HEK293 (cell line): ENCODE measurements at regions not wholly inside any gene's neighbourhood (a gene's known extent, or its start where the extent isn't known, plus 50 kb on each side); places are given as distances from the start of the nearest gene placed in this dataset.
A peak's percentile ranks its signal among the peaks of the same experiment; 100 is the strongest.

Experiments
- PRDM10 ChIP-seq: fragments of 450-650 bp; formaldehyde crosslinking; IDR thresholded peaks from 2 replicates; pipeline ENCODE4 v1.5.1; 2016; ENCODE audit warnings: missing biosample characterization, missing genetic modification characterization
- SP7 ChIP-seq: fragments of 450-650 bp; formaldehyde crosslinking; IDR thresholded peaks from 2 replicates; pipeline ENCODE4 v1.5.1; 2016; ENCODE audit warnings: missing biosample characterization, missing genetic modification characterization
- ZBTB8A ChIP-seq: fragments of 450-650 bp; formaldehyde crosslinking; IDR thresholded peaks from 2 replicates; pipeline ENCODE4 v1.5.1; 2016; ENCODE audit warnings: missing biosample characterization, missing genetic modification characterization
- ZFP41 ChIP-seq: fragments of 450-650 bp; formaldehyde crosslinking; IDR thresholded peaks from 2 replicates; pipeline ENCODE4 v1.5.1; 2016; ENCODE audit warnings: missing biosample characterization, missing genetic modification characterization, borderline replicate concordance
- ZNF10 ChIP-seq: fragments of 450-650 bp; formaldehyde crosslinking; IDR thresholded peaks from 2 replicates; pipeline ENCODE4 v1.5.1; 2017; ENCODE audit warnings: missing biosample characterization, missing genetic modification characterization
- ZNF2 ChIP-seq: fragments of 450-650 bp; formaldehyde crosslinking; IDR thresholded peaks from 2 replicates; pipeline ENCODE4 v1.5.1; 2016; ENCODE audit warnings: missing biosample characterization, missing genetic modification characterization
- ZNF202 ChIP-seq: fragments of 450-650 bp; formaldehyde crosslinking; IDR thresholded peaks from 2 replicates; pipeline ENCODE4 v1.5.1; 2016; ENCODE audit warnings: missing biosample characterization, missing genetic modification characterization, borderline replicate concordance
- ZNF24 ChIP-seq: fragments of 450-650 bp; formaldehyde crosslinking; IDR thresholded peaks from 2 replicates; pipeline ENCODE4 v1.5.1; 2016; ENCODE audit warnings: missing biosample characterization, missing genetic modification characterization
- ZNF394 ChIP-seq: fragments of 450-650 bp; formaldehyde crosslinking; IDR thresholded peaks from 2 replicates; pipeline ENCODE4 v1.5.1; 2016; ENCODE audit warnings: missing biosample characterization, missing genetic modification characterization, mild to moderate bottlenecking, moderate library complexity, borderline replicate concordance
- ZNF404 ChIP-seq: fragments of 450-650 bp; formaldehyde crosslinking; IDR thresholded peaks from 2 replicates; pipeline ENCODE4 v1.5.1; 2017; ENCODE audit warnings: missing biosample characterization, missing genetic modification characterization
- ZNF426 ChIP-seq: fragments of 450-650 bp; formaldehyde crosslinking; IDR thresholded peaks from 2 replicates; pipeline ENCODE4 v1.5.1; 2017; ENCODE audit warnings: missing biosample characterization, missing genetic modification characterization, mild to moderate bottlenecking, inconsistent platforms, moderate library complexity
- ZNF433 ChIP-seq: fragments of 450-650 bp; formaldehyde crosslinking; IDR thresholded peaks from 2 replicates; pipeline ENCODE4 v1.5.1; 2016; ENCODE audit warnings: missing biosample characterization, missing genetic modification characterization, low read depth
- ZNF501 ChIP-seq: fragments of 450-650 bp; formaldehyde crosslinking; IDR thresholded peaks from 2 replicates; pipeline ENCODE4 v1.5.1; 2016; ENCODE audit warnings: missing biosample characterization, missing genetic modification characterization
- ZNF510 ChIP-seq: fragments of 450-650 bp; formaldehyde crosslinking; IDR thresholded peaks from 2 replicates; pipeline ENCODE4 v1.5.1; 2018; ENCODE audit warnings: mild to moderate bottlenecking, missing genetic modification characterization, missing biosample characterization; ENCODE audit not compliant: insufficient replicate concordance
- ZNF514 ChIP-seq: fragments of 450-650 bp; formaldehyde crosslinking; IDR thresholded peaks from 2 replicates; pipeline ENCODE4 v1.5.1; 2016; ENCODE audit warnings: missing biosample characterization, missing genetic modification characterization
- ZNF518A ChIP-seq: fragments of 450-650 bp; formaldehyde crosslinking; conservative IDR thresholded peaks from 2 replicates; pipeline ENCODE4 v1.5.1; 2016; ENCODE audit warnings: low read depth, missing biosample characterization, missing genetic modification characterization
- ZNF558 ChIP-seq: fragments of 450-650 bp; formaldehyde crosslinking; IDR thresholded peaks from 2 replicates; pipeline ENCODE4 v1.5.1; 2016; ENCODE audit warnings: missing biosample characterization, missing genetic modification characterization
- ZNF561 ChIP-seq: fragments of 450-650 bp; IDR thresholded peaks from 2 replicates; pipeline ENCODE4 v1.5.1; 2018; ENCODE audit warnings: missing biosample characterization, missing genetic modification characterization, borderline replicate concordance
- ZNF580 ChIP-seq: fragments of 450-650 bp; formaldehyde crosslinking; IDR thresholded peaks from 2 replicates; pipeline ENCODE4 v1.5.1; 2016; ENCODE audit warnings: missing biosample characterization, missing genetic modification characterization
- ZNF626 ChIP-seq: fragments of 450-650 bp; sonication (Bioruptor Pico); formaldehyde crosslinking; IDR thresholded peaks from 2 replicates; pipeline ENCODE4 v1.5.1; 2018; ENCODE audit warnings: missing biosample characterization, missing genetic modification characterization, inconsistent platforms
- ZNF768 ChIP-seq: fragments of 450-650 bp; formaldehyde crosslinking; IDR thresholded peaks from 2 replicates; pipeline ENCODE4 v1.5.1; 2018; ENCODE audit warnings: missing biosample characterization, mild to moderate bottlenecking, missing genetic modification characterization
- ZXDB ChIP-seq: fragments of 450-650 bp; formaldehyde crosslinking; IDR thresholded peaks from 2 replicates; pipeline ENCODE4 v1.5.1; 2016; ENCODE audit warnings: missing biosample characterization, missing genetic modification characterization
- TF ChIP-seq, protein P1 (sequence below): fragments of 450-650 bp; formaldehyde crosslinking; conservative IDR thresholded peaks from 2 replicates; pipeline ENCODE4 v1.5.1; 2016; ENCODE audit warnings: low read depth, missing biosample characterization, missing genetic modification characterization
- TF ChIP-seq, protein P2 (sequence below): fragments of 450-650 bp; formaldehyde crosslinking; IDR thresholded peaks from 2 replicates; pipeline ENCODE4 v1.5.1; 2016; ENCODE audit warnings: missing biosample characterization, missing genetic modification characterization

DNA sequence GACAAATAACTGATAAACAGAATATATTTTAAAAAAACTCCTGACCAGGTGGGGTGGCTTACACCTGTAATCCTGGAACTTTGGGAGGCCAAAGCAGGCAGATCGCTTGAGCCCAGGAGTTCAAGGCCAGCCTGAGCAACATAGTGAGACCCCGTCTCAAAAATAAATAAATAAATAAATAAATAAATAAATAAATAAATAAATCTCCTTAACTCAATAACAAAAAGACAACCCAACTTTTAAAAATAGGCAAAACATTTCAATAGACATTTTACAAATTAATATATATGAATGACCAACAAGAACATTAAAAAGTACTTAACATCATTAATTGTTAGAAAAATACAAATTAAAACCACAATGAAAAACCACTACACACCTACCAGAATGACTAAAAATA is 56.2 kb upstream of the CAPRIN2 start (continued):
- TF ChIP-seq, protein P1, sequence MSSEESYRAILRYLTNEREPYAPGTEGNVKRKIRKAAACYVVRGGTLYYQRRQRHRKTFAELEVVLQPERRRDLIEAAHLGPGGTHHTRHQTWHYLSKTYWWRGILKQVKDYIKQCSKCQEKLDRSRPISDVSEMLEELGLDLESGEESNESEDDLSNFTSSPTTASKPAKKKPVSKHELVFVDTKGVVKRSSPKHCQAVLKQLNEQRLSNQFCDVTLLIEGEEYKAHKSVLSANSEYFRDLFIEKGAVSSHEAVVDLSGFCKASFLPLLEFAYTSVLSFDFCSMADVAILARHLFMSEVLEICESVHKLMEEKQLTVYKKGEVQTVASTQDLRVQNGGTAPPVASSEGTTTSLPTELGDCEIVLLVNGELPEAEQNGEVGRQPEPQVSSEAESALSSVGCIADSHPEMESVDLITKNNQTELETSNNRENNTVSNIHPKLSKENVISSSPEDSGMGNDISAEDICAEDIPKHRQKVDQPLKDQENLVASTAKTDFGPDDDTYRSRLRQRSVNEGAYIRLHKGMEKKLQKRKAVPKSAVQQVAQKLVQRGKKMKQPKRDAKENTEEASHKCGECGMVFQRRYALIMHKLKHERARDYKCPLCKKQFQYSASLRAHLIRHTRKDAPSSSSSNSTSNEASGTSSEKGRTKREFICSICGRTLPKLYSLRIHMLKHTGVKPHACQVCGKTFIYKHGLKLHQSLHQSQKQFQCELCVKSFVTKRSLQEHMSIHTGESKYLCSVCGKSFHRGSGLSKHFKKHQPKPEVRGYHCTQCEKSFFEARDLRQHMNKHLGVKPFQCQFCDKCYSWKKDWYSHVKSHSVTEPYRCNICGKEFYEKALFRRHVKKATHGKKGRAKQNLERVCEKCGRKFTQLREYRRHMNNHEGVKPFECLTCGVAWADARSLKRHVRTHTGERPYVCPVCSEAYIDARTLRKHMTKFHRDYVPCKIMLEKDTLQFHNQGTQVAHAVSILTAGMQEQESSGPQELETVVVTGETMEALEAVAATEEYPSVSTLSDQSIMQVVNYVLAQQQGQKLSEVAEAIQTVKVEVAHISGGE (tag by site-specific recombination) = peak; percentile 76
- peak; percentile 93 for TF ChIP-seq ZNF202 (tag by site-specific recombination)
- peak; percentile 93 for TF ChIP-seq ZNF394
- no peak for TF ChIP-seq ZNF768
- no peak for TF ChIP-seq ZNF2 (tag by site-specific recombination)
- TF ChIP-seq PRDM10 (tag by site-specific recombination) = no peak
- TF ChIP-seq SP7 (tag by site-specific recombination) = no peak
- TF ChIP-seq ZFP41 = no peak
- TF ChIP-seq, protein P2, sequence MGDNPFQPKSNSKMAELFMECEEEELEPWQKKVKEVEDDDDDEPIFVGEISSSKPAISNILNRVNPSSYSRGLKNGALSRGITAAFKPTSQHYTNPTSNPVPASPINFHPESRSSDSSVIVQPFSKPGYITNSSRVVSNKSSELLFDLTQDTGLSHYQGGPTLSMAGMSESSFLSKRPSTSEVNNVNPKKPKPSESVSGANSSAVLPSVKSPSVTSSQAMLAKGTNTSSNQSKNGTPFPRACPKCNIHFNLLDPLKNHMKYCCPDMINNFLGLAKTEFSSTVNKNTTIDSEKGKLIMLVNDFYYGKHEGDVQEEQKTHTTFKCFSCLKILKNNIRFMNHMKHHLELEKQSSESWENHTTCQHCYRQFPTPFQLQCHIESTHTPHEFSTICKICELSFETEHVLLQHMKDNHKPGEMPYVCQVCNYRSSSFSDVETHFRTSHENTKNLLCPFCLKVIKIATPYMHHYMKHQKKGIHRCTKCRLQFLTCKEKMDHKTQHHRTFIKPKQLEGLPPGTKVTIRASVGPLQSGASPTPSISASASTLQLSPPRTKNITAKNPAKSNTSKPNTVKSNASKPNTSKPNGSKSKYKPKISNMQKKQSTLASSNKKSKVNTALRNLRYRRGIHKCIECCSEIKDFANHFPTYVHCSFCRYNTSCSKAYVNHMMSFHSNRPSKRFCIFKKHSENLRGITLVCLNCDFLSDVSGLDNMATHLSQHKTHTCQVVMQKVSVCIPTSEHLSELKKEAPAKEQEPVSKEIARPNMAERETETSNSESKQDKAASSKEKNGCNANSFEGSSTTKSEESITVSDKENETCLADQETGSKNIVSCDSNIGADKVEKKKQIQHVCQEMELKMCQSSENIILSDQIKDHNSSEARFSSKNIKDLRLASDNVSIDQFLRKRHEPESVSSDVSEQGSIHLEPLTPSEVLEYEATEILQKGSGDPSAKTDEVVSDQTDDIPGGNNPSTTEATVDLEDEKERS (tag by site-specific recombination) = no peak
- no peak for TF ChIP-seq ZNF10 (tag by site-specific recombination)
- peak; percentile 26; the same call in 1 of the 2 replicates for TF ChIP-seq ZXDB (tag by site-specific recombination)
- peak; percentile 84 for TF ChIP-seq ZNF518A (tag by site-specific recombination)
- TF ChIP-seq ZNF626 (tag by site-specific recombination) = no peak
- TF ChIP-seq ZNF558 = peak; percentile 40; the same call in 1 of the 2 replicates
- TF ChIP-seq ZBTB8A (tag by site-specific recombination) = peak; percentile 78
- no peak for TF ChIP-seq ZNF561
- TF ChIP-seq ZNF510 (tag by site-specific recombination) = peak; percentile 72
- TF ChIP-seq ZNF580 (tag by site-specific recombination) = 0 out of 2 replicates have a peak, but pooled peaks have one; percentile 21
- TF ChIP-seq ZNF514 = 0 out of 2 replicates have a peak, but pooled peaks have one; percentile 25
- TF ChIP-seq ZNF426 (tag by site-specific recombination) = peak; percentile 88
- no peak for TF ChIP-seq ZNF404
- TF ChIP-seq ZNF24 (tag by site-specific recombination) = no peak
- 0 out of 2 replicates have a peak, but pooled peaks have one; percentile 33 for TF ChIP-seq ZNF501 (tag by site-specific recombination)
- peak; percentile 76 for TF ChIP-seq ZNF433 (tag by site-specific recombination)
